ENCODE measurements at regions not wholly inside any gene's neighbourhood (a gene's known extent, or its start where the extent isn't known, plus 50 kb on each side); places are given as distances from the start of the nearest gene placed in this dataset.

DNA sequence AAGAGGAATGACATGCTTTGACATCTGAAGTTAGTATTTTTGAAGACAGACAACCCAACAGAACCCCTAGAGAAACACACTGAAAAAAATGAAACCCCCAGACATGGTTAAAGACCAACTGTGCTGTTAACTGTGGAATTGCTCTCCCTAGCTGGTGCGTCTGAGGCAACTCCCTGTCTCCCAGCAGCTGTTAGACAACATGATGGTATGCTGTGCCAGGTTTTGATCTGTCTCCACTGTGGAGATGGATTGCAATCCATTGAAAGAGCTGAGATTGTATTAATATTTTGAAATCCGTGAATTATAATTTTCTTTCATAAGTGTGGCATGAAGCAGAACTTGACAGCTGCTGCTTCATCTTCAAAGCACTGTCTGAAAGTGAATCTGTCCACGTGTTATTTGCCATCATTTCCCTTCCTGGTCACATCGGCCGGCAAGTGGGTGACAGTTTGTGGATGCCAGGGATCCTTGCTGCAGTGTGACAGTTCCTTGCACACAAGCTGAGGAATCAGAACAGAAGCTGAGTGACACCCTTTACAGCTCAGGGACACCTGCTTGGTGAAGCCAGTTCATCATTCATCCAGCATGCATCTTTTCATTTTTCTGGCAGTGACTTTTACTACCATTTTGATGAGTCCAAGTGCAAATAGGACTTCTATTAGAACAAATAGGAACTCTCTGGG is 58.2 kb upstream of the ACSL3 start:
- no peaks in the 10 kb centered on the region for H3K9me3 ChIP-seq (ENCODE audit: low read length)
- no peaks in the 10 kb centered on the region for H3K36me3 ChIP-seq (ENCODE audit: insufficient read depth, low read length)
- H3K9me3 Mint-ChIP-seq = no peaks in the 10 kb centered on the region
- H3K4me1 ChIP-seq (ENCODE audit: insufficient read depth, low read length) = no peaks in the 10 kb centered on the region
- DNase-seq = no peak
- H3K4me3 ChIP-seq (ENCODE audit: low read length) = no peak overlapping the region
- H3K27ac Mint-ChIP-seq = no peak overlapping the region
- peaks cover 5% of the 10 kb centered on the region for H3K27me3 ChIP-seq (ENCODE audit: insufficient read depth, low read length, poor library complexity, severe bottlenecking)
- H3K36me3 Mint-ChIP-seq = peaks cover 0 to 5% (median 0%) of the 10 kb centered on the region in 3 donors
- no peak overlapping the region for H3K27ac ChIP-seq (ENCODE audit: low read depth, low read length)
- POLR2A ChIA-PET = no interaction called here
- peaks cover 7 to 23% of the 10 kb centered on the region in 2 donors for H3K27me3 Mint-ChIP-seq
- H3K4me1 Mint-ChIP-seq = no peaks in the 10 kb centered on the region
- H3K4me3 Mint-ChIP-seq = no peak overlapping the region
- CTCF ChIA-PET = no interaction called here

- no peak for DNase-seq
- Mint-ChIP-seq H3K4me1 (no peaks in the 10 kb centered on the region), H3K9me3 (no peaks in the 10 kb centered on the region), H3K27ac (no peak overlapping the region), H3K36me3 (peaks cover 0 to 5% (median 0%) of the 10 kb centered on the region in 3 donors), H3K27me3 (peaks cover 5 to 27% of the 10 kb centered on the region in 2 donors), H3K4me3 (no peak overlapping the region)
- H3K36me3 ChIP-seq (ENCODE audit: insufficient read depth, low read length) = no peaks in the 10 kb centered on the region
- ChIA-PET CTCF (no interaction called here), POLR2A (no interaction called here)
- no peak overlapping the region for H3K27ac ChIP-seq (ENCODE audit: low read depth, low read length)
- H3K4me3 ChIP-seq (ENCODE audit: low read length) = no peak overlapping the region
- H3K4me1 ChIP-seq (ENCODE audit: insufficient read depth, low read length) = no peaks in the 10 kb centered on the region
- peaks cover 5% of the 10 kb centered on the region for H3K27me3 ChIP-seq (ENCODE audit: insufficient read depth, low read length, poor library complexity, severe bottlenecking)
- H3K9me3 ChIP-seq (ENCODE audit: low read length) = no peaks in the 10 kb centered on the region
These were observed 56.5 kb upstream of the ACSL3 start for GRCh38 chr2:222804351-222804750.

DNA sequence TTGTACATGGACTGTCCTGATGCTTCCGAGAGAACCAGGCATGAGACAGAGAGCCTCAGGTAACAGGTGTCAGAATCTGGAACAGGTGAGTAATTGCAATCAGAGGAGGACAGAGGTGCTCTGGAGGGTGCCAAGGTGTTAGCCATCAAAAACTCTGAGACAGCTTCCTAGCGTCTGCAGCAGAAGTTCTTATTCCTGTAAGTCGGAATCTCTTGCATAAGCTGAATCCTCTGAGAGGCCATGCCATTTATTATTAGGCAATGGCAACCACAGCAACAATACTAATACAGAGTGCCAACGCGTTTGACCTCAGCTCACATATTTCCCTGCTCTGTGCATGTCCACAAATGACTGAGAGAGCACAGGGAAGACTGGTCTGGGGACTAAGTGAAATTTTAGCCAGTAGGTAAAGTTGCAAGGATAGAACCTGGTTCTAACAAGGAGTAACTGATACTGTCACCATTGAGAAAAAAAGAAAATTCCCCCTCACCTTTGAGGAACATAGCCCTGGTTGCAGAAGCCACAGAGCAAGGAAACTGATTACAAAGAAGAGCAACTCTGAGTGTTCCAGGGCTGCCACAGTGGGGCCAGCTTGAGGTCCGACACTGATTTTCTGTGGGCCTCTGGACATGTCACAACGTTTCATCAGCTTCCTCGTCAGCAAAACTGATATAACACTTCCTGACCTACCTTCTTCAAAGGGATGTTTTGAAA is 55.1 kb upstream of the ACSL3 start:
- Mint-ChIP-seq H3K9me3 (no peaks in the 10 kb centered on the region), H3K4me3 (no peak overlapping the region), H3K36me3 (peaks cover 0 to 5% (median 0%) of the 10 kb centered on the region in 3 donors), H3K27ac (no peak overlapping the region), H3K4me1 (no peaks in the 10 kb centered on the region), H3K27me3 (peaks cover 5 to 27% of the 10 kb centered on the region in 2 donors)
- Histone ChIP-seq H3K27ac (ENCODE audit: low read depth, low read length) (no peak overlapping the region), H3K27me3 (ENCODE audit: insufficient read depth, low read length, poor library complexity, severe bottlenecking) (peaks cover 5% of the 10 kb centered on the region), H3K9me3 (ENCODE audit: low read length) (no peaks in the 10 kb centered on the region), H3K4me1 (ENCODE audit: insufficient read depth, low read length) (no peaks in the 10 kb centered on the region), H3K4me3 (ENCODE audit: low read length) (no peak overlapping the region), H3K36me3 (ENCODE audit: insufficient read depth, low read length) (no peaks in the 10 kb centered on the region)
- POLR2A ChIA-PET = no interaction called here
- no peak for DNase-seq
- CTCF ChIA-PET = no interaction called here

- POLR2A ChIA-PET = no interaction called here
- no peaks in the 10 kb centered on the region for H3K4me1 Mint-ChIP-seq
These were observed 54.2 kb upstream of the ACSL3 start for GRCh38 chr2:222806526-222807137.

GRCh38 chr2:222807431-222807830 is 53.4 kb upstream of the ACSL3 start:
- no peaks in the 10 kb centered on the region for H3K4me1 Mint-ChIP-seq
- Histone ChIP-seq H3K36me3 (ENCODE audit: insufficient read depth, low read length) (no peaks in the 10 kb centered on the region), H3K27ac (ENCODE audit: low read depth, low read length) (no peak overlapping the region), H3K27me3 (ENCODE audit: insufficient read depth, low read length, poor library complexity, severe bottlenecking) (peaks cover 5% of the 10 kb centered on the region), H3K9me3 (ENCODE audit: low read length) (no peaks in the 10 kb centered on the region), H3K4me3 (ENCODE audit: low read length) (no peak overlapping the region), H3K4me1 (ENCODE audit: insufficient read depth, low read length) (no peaks in the 10 kb centered on the region)
- H3K27ac Mint-ChIP-seq = no peak overlapping the region
- CTCF ChIA-PET = interaction anchor here (0.7 to 1.4 kb wide), 2 partner anchors 10 to 36 kb away, joined by 3 to 10 read pairs; no protein-coding TSS in a partner anchor
- H3K36me3 Mint-ChIP-seq = peaks cover 0 to 5% (median 0%) of the 10 kb centered on the region in 3 donors
- H3K4me3 Mint-ChIP-seq = no peak overlapping the region
- POLR2A ChIA-PET = no interaction called here
- DNase-seq = no peak
- peaks cover 5 to 22% of the 10 kb centered on the region in 2 donors for H3K27me3 Mint-ChIP-seq
- no peaks in the 10 kb centered on the region for H3K9me3 Mint-ChIP-seq

More at GRCh38 chr2:222806526-222807137, 54.2 kb upstream of the ACSL3 start:
- Mint-ChIP-seq H3K36me3 (peaks cover 0 to 5% (median 0%) of the 10 kb centered on the region in 3 donors), H3K9me3 (no peaks in the 10 kb centered on the region), H3K4me3 (no peak overlapping the region), H3K27me3 (peaks cover 5 to 27% of the 10 kb centered on the region in 2 donors), H3K27ac (no peak overlapping the region)
- H3K27ac ChIP-seq (ENCODE audit: low read depth, low read length) = no peak overlapping the region
- H3K36me3 ChIP-seq (ENCODE audit: insufficient read depth, low read length) = no peaks in the 10 kb centered on the region
- H3K9me3 ChIP-seq (ENCODE audit: low read length) = no peaks in the 10 kb centered on the region
- H3K4me3 ChIP-seq (ENCODE audit: low read length) = no peak overlapping the region
- no peak for DNase-seq
- H3K4me1 ChIP-seq (ENCODE audit: insufficient read depth, low read length) = no peaks in the 10 kb centered on the region
- CTCF ChIA-PET = interaction anchor here (0.7 kb wide), 1 partner anchor 37 kb away, joined by 3 read pairs; no protein-coding TSS in a partner anchor
- H3K27me3 ChIP-seq (ENCODE audit: insufficient read depth, low read length, poor library complexity, severe bottlenecking) = peaks cover 5% of the 10 kb centered on the region

- CTCF ChIA-PET = no interaction called here
- POLR2A ChIA-PET = no interaction called here
These were observed 51.3 kb upstream of the ACSL3 start for GRCh38 chr2:222809582-222809981.

DNA sequence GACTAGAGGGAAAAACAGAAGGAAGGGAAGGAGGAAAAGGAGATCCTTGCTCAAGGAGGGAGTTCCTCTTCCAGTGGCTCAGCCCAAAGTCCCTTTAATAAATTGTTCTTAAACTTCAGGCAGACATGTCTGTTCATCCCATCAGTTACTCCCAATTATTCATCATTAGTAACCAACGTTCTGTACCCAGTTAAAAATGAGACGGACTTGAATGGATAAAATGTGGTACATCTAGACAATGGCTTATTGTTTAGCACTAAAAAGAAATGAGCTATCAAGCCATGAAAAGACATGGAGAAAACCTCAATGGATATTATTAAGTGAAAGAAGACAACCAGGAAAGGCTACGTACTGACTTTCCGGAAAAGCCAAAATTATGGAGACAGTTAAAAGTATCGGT is 50.8 kb upstream of the ACSL3 start:
- Mint-ChIP-seq H3K27ac (peak overlapping the region in 1 of 8 donors; percentile 24), H3K9me3 (no peaks in the 10 kb centered on the region), H3K4me1 (no peaks in the 10 kb centered on the region), H3K27me3 (peaks cover 2 to 11% of the 10 kb centered on the region in 2 donors), H3K4me3 (no peak overlapping the region), H3K36me3 (no peaks in the 10 kb centered on the region)
- DNase-seq = no peak
- no peak overlapping the region for H3K27ac ChIP-seq (ENCODE audit: low read depth, low read length)
- POLR2A ChIA-PET = no interaction called here
- no peaks in the 10 kb centered on the region for H3K4me1 ChIP-seq (ENCODE audit: insufficient read depth, low read length)
- CTCF ChIA-PET = no interaction called here
- H3K4me3 ChIP-seq (ENCODE audit: low read length) = no peak overlapping the region
- H3K27me3 ChIP-seq (ENCODE audit: insufficient read depth, low read length, poor library complexity, severe bottlenecking) = peaks cover 5% of the 10 kb centered on the region
- no peaks in the 10 kb centered on the region for H3K9me3 ChIP-seq (ENCODE audit: low read length)
- H3K36me3 ChIP-seq (ENCODE audit: insufficient read depth, low read length) = no peaks in the 10 kb centered on the region

More at GRCh38 chr2:222809582-222809981, 51.3 kb upstream of the ACSL3 start:
- Mint-ChIP-seq H3K4me3 (no peak overlapping the region), H3K9me3 (no peaks in the 10 kb centered on the region), H3K36me3 (no peaks in the 10 kb centered on the region), H3K27ac (no peak overlapping the region), H3K4me1 (no peaks in the 10 kb centered on the region), H3K27me3 (peaks cover 2 to 12% of the 10 kb centered on the region in 2 donors)
- DNase-seq = no peak
- Histone ChIP-seq H3K4me1 (ENCODE audit: insufficient read depth, low read length) (no peaks in the 10 kb centered on the region), H3K4me3 (ENCODE audit: low read length) (no peak overlapping the region), H3K9me3 (ENCODE audit: low read length) (no peaks in the 10 kb centered on the region), H3K36me3 (ENCODE audit: insufficient read depth, low read length) (no peaks in the 10 kb centered on the region), H3K27ac (ENCODE audit: low read depth, low read length) (no peak overlapping the region), H3K27me3 (ENCODE audit: insufficient read depth, low read length, poor library complexity, severe bottlenecking) (peaks cover 5% of the 10 kb centered on the region)
